SW 1271 (cell line): ENCODE measurements at regions not wholly inside any gene's neighbourhood (a gene's known extent, or its start where the extent isn't known, plus 50 kb on each side); places are given as distances from the start of the nearest gene placed in this dataset.
"Not testable (repeated sequence)": the region's sequence is repeated elsewhere in the genome, so short reads cannot be mapped to it uniquely, and the experiment has no call there.

Experiments
- DNase-seq, 2 experiments: peaks; one replicate each; lab custom pipeline; 2025; lab: John Stamatoyannopoulos, UW

DNA sequence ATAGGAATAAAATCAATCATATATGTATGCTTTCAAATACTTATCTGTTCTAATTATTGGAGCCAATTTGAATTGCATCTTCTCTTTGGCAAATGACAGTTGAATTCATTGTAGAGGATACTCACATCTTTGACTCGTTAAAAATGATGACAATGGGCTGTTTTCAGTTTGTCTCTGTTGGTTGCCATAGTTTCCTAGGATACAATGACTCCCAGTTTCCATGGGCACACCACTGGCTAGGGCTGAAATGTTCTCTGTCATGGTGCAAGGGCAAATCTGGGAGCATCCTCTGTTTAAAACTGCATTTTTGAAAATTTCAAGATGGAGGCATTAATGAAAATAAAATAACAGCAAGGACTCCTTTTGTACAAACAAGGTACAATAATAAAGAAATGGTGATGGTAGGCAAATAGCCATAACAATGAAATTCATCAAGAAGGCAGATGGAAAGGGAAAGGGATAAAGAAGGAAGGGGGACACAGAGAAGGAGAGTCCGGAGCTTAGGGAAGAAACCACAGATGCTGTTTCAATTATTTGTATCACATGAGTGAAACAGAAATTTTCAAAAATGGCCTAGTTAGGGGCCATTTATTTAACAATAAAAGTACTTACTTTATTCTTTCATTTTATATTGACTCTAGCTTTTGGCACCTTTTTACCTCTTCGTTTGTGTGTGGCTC lies 378.8 kb upstream of the SEMA6A start:
- no peak for DNase-seq

DNA sequence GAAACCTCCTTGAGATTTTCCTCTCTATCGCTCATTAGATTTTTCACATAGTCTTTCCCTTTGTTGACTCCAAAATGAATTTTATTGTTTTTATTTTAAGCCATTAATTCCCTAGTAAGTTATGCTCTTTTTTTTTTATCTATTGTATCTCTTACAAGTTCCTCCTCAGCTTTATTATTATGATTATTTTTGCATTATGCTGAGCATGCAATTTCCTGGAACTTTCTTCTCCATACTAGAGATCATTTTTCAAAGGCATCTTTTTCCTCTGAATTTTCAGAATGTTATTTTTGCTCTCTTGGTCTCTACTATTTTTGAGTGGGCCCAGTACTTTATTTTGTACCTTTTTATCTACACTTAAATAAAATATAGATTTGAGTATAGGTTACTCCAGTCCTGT lies 376.6 kb upstream of the SEMA6A start:
- DNase-seq: no peak

DNA sequence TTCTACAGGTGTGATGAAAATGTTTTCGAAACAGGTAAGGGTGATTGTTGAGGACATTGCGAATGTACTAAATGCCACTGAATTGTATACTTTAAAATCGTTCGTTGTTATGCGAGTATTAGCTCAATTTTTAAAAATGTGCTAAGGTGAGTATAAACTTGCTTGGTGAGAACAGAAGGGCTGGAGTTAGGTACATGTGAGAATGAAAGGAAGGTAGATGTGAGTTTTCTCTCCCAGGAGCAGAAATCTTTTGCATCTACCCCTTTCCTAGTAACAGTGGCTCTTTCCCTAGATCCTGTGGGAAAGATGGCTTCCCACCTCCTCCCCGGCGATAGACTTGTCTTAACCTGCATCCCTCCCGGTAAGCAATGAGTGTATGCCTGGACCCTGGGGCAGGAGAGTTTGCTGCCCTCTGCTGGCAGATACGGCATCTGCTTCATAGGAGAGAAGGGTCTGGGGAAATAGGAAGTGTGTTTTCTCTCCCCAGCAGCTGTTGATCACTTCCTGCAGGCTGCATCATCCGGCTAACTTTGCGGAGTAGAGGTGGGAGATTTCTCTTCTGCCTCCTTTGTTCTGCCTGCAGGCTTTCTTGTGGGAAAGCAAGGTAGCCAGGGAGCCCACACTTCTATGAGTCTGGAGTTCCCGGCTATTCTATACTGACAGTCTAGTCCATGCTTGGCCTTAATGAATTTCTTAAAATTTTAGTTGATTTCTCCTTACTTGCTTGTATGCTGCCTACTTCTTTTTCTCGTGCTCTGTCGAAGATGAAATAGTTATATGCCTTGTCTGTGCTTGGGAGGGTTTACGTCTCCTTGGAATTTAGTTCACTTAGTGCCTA lies 373.3 kb upstream of the SEMA6A start:
- peak; percentile 19 to 63 for DNase-seq

DNA sequence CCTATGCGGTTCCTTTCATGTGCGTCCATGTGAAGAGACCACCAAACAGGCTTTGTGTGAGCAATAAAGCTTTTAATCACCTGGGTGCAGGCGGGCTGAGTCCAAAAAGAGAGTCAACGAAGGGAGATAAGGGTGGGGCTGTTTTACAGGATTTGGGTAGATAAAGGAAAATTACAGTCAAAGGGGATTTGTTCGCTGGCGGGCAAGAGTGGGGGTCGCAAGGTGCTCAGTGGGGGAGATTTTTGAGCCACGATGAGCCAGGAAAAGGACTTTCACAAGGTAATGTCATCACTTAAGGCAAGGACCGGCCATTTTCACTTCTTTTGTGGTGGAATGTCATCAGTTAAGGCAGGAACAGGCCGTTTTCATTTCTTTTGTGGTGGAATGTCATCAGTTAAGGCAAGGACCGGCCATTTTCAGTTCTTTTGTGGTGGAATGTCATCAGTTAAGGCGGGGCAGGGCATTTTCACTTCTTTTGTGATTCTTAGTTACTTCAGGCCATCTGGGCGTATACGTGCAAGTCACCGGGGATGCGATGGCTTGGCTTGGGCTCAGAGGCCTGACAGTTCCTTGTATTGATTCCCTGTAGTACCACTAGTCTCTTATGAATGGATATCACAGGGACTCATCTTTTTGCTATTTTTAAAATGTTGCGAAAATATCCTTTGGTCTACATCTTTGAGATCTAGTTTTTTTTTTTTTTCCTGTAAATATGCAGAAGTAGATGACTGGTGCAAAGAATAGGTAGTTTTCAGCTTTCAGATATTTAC lies 371.2 kb upstream of the SEMA6A start:
- not testable (repeated sequence) for DNase-seq

DNA sequence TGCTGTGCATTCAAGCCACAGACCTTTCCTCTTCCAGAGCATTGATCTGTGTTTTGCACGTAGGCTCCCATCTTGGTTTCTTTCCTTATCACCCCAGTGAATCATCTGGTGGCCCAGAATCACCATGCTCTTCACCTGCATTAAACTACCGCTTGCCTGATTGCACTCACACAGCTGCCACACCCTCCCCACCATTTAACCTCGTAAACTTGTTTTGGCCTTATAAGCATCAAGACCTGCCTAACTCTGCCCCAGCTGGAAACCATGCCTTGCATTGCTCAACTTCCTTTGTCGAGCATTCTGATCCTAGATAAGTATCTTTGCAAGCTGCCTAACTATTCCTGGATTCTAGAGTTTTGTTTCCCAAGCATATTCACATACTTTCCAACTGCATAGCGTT lies 369.6 kb upstream of the SEMA6A start:
- DNase-seq: no peak

DNA sequence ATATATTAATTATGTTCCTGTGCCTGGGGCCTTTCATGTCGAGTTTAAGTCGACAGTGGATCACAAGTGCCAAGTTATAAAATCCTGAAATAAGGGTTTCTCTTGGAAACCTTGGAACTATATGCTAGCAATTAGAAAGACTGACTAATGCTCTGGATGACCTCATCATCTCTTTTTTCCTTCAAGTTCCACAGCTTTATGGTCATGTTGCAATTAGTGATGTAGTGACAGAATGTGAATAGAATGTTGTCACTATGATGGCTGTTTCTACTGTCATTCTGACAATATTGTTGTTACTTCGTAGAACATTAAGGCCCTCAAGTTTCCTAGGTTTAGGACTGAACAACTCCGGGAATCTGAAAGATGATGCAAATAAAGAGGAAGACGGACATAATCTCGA lies 368.0 kb upstream of the SEMA6A start:
- DNase-seq: no peak

DNA sequence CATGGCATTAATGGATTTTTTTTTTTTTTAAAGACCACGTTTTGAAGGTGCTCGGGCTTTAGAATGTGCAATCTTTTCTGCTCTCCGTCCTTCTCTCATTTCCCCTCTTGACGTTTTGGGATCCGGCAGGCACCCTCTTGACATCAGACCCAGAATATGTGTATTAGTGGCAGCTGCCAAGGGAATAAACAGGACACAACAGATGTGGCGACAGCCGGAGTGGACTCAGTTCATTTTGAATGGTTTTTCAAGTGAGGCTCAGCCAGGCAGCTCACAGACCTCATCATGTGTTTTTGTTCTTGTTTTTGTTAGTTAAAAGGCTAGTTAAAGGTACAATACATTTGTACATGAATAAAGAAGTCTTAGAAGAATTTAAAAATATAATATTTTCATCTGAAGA lies 365.0 kb upstream of the SEMA6A start:
- DNase-seq: no peak

DNA sequence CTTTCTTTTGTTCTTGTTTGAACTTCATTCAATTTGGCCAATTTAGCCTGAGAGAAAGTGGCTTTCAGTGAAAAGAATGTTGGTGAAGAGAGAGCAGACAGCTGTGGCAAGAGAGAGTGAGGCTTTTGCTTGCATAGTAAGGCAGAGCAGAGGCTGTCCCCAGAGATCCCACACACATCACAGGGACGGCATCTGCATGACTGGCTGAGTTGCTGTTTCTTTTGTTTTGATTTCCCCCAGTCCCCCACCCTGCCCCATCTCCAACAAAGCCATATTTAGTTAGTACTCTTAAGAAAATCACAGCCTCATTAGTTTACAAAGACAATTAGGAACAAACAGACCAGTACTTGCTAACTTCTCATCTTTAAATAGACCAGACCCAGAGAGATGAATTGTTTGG lies 363.9 kb upstream of the SEMA6A start:
- no peak for DNase-seq

DNA sequence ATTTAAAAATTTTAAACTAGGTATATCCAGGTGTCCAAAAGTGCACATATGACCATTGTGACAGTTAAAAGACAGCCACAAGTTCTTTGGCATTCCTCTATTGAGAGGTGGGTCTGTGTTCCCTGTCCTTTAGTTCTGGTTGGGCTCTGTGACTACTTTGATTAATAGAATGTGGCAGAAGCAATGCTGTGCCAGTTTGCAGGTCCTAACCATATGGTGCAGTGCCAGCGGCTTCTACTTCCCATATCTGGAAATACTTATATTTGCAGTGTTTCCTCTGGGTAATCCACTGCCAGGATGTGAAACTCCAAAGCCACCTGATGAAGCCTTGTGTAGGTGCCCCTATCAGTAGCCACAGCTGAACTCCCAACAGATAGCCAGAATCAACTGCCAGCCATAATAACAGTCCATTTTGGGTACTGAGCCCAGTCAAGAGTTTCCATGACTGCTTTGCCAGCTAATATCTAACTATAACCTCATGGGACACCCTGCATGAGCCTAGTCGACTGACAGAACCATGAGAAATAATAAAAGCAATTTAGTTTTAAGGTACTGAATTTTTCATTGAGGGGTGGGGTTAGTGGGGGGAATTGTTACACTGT lies 361.0 kb upstream of the SEMA6A start:
- DNase-seq: no peak

DNA sequence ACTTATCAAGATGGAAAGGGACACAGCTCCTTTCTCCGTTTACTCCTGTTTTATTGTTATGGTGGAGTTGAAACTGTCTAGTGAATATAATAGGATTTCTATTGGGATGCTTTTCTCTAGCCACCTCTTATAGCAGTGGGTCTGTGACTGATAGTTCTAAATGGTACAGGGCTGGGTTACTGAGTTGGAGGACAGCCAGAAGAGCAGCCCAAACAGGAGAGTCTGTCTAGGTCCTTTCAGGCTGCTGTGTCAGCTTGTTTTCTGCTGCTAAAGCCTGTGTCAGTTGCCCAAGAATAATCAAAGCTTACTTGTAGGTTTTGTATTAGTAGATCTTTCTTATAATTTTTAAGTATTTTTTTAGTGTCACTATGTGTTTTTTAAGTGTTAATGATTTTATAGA lies 356.0 kb upstream of the SEMA6A start:
- no peak for DNase-seq

DNA sequence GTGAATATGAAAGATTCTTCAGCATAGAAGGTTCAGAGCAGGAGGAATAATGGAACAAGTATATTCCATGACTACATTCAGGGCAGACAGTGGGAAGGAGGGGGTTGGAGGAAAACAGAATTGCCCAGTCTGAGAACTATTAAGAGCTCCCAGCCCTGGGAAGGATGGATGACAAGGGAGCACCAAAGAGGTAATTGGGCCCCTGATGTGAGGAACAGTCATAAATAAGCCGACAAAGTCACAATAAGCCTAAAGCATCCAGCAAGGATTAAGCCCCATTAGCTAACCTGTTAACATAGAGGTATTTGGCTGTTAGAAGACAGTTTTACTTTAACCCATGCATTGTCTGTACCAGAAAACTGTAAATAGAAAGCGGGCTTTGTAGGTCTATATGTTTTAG lies 348.7 kb upstream of the SEMA6A start:
- DNase-seq: no peak

DNA sequence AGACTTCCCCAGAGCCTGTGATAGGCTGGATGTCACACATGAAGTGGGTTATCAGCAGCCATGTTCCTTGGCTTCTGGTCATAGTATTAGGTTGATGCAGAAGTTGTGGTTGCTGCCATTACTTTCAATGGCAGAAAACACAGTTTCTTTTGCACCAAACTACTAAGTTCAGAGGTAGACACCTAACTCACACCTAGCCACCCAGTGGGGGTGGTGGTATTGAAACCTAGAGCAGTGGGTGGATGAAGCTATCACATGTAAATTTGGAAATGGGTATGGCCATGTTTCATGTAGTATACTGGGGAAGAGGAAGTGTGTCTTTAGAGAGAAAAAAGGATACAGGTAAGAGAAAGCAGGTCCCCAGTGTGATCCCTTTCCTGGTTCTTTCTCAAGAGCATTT lies 347.9 kb upstream of the SEMA6A start:
- no peak for DNase-seq

DNA sequence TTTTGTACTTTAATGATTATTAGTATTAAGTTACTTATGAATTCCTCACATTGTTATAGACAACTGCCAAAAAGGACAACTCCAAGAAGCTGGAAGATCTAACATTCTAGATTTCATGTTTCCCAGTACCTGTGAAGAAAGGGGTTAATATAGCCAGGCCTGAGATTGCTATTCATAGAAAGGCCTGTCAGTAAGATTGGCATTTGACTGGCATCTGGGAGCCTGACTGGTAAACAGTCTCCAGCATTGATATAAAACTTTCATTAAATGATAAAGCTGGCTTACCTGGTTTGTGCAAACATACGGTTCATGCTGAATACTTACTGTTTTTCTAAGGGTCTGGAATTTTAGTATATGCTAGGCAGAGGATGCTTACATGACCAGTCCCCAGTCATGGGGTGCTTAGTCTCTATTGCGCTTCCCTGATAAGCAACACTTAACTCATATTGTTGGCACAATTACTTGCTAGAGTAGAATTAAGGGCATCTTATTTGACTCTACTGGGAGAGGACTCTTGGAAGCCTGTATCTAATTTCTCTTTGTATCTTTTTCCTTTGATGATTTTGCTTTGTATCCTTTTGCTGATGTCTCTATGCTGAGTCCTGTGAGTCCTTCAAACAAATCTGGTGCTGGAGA lies 340.4 kb upstream of the SEMA6A start:
- DNase-seq: no peak

DNA sequence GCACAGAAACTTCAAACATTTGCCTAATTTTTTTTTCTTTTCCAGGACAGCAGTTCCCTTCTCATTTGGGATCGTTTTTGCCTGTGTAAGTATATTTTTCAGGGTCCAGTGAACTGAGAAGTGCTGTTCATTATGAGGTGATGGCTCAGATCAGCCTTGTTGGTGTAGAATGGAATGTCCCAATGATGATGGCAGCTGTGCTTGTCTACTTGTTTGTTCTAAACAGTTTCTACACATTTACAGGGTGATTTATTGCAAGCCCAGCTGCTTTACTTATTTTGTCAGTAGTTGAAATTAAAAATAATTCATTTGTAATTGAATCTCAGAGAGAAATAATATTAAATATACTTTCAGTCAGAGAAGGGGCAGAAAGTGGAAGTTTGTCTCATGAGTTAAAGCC lies 337.6 kb upstream of the SEMA6A start:
- no peak for DNase-seq

DNA sequence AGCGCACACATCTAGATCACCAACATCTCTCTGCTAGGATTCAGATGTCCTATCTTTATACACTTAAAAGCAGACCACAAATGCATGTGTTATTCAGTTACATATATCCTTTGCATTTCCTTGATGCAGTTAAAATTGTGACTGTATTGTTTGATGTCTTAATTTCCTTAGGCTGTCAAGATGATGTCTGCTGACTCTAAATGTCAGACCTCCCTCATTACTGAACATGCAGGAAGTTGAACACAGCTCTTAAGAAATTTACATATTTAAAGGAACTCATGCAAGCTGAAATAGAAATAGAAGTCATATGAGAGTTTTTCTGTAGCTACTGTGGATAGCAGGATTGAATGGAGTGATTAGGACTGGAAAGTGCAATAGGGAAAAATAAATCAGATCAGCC lies 336.5 kb upstream of the SEMA6A start:
- DNase-seq: no peak

DNA sequence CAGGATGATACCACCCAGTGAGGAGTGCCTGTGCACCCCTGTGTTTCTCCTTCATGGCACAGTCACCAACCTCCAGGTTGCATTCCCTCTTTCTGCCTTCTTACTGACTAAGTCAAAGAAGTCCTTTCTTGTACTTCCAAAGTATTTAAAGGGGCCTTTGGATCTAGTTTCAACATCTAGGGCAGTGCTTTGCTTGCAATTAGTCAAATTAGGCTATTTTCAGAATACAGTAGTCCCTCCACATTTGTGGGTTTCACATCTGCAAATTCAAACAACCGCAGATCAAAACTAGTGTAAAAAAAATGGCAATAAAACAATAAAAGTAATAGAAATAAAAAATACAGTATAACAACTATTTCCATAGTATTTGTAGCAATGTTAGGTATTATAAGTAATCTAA lies 333.9 kb upstream of the SEMA6A start:
- DNase-seq: no peak

DNA sequence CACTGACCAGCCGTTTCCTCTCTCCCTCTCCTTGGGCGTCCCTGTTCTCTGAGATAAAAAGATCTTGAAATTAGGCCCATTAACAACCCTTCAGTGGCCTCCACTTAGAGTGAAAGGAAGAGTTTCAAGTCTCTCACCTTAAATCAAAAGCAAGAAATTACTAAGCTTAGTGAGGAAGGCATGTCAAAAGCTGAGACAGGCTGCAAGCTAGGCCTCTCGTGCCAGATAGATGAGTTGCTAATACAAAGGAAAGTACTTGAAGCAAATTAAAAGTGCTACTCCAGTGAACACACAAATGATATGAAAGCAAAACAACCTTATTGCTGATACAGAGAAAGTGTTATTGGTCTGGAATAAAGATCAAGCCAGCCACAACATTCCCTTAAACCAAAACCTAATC lies 331.3 kb upstream of the SEMA6A start:
- no peak for DNase-seq

DNA sequence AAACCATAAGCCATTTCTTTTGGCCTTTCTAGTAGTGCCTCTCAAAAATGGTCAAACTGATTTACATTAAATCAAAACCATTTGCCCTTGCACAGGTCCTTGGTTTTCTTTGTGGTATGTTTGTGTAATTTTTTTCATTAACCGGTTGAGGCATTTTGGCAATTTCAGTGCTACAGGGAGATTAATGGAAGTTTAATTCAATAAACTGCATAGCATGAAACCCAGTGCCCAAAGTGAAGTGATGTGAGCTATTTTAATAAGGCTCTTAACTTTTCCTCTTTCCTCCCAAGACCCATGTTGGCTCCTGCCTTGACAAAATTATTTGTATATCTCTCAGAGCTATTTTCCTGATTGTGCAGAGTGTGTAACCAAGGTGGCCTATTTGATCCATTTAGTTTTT lies 326.2 kb upstream of the SEMA6A start:
- DNase-seq: no peak

DNA sequence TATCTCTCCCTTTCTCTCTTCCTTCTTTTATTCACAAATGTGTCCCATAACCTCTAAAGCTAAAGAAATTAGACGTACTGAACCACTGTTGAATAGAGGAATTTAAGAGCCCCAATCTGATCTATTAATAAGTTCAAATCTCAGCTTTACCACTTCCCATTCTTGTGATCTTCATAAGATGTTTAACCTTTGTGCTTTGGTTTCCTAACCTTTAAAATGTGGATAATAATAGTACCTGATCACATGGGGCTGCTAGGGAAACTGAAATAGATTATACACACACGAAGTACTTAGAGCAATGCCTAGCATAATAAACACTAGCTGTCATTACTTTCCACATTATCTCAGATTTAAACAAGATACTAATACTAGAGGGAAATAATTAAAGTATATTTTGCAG lies 324.3 kb upstream of the SEMA6A start:
- no peak for DNase-seq

DNA sequence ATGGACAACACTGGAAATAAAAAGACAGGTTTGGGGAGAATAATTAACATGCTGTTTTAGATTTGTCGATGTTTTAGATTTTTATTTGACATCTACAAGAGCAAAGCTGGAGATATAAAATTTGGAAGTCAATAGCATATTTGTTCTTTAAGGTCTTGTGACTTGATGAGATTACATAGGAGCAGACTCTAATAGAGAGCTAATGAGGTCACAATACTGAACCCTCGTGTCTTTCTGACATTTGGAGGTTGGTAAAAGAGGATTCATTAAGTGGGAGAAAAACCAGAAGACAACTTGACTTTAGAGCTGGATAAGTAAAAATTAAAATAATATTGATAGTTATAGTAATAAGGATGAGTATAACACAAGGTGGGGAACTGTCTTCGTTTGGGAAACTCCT lies 322.7 kb upstream of the SEMA6A start:
- no peak for DNase-seq

DNA sequence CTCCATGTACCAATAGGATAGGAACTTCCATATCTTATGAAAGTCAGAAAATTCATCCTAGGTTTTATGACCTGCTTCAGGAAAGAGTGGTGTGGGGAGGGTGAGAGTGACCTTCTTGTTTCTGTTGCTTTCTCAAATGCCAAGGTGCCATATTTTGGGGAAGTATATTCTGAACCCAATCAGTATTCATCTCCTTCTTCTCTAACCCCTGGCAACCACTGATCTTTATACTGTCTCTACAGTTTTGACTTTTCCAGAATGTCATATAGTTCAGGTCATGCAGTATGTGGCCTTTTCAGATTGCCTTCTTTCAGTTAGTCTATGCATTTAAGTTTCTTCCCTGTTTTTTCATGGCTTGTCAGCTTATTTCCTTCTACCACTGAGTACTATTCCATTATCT lies 321.4 kb upstream of the SEMA6A start:
- no peak for DNase-seq

DNA sequence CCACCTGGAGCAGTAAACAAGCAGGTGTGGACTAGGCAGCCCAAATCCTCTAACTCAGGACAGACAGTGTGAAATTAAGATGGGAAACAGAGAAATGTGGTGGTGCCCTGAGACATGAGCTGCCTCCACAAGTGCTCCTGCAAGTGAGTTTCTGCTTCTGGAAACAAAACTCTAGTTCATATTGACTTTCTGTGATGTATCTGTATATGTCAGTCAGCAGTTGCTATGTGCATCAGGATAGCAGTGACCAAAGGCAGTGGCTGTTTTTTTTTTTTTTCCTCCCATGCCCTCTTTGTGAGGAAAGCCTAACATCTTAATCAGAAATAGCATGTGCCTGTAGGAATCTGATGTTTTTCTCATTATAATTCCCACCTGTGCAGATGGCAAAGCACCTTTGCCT lies 318.4 kb upstream of the SEMA6A start:
- DNase-seq: no peak
